AG20443 (cell line): ENCODE measurements at regions not wholly inside any gene's neighbourhood (a gene's known extent, or its start where the extent isn't known, plus 50 kb on each side); places are given as distances from the start of the nearest gene placed in this dataset.
"Not testable (repeated sequence)": the region's sequence is repeated elsewhere in the genome, so short reads cannot be mapped to it uniquely, and the experiment has no call there.

Source experiments
- DNase-seq: peaks from one replicate; pipeline ENCODE4 v3.0.0; 2012; ENCODE audit warnings: low spot score, mixed read lengths

DNA sequence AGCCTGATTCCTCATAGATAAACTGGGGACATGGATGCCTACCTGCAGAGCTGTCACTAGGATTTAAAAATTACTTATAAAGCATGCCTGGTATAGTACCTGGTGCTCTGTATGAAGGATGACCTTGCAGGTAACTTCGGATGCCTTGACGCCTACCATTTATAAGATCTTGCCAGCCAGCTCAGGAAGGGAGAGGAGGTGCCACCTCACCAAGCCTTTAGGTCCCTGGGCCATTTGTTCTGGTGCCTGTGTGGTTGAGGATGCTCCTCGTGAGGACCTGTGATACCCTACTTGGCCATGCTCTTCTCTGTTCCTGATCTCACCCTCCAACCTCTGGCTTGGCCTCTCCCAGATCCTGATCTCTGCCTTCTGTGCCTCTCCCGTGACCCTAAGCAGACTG, 85.2 kb downstream of the FDX1 start:
- DNase-seq: no peak

DNA sequence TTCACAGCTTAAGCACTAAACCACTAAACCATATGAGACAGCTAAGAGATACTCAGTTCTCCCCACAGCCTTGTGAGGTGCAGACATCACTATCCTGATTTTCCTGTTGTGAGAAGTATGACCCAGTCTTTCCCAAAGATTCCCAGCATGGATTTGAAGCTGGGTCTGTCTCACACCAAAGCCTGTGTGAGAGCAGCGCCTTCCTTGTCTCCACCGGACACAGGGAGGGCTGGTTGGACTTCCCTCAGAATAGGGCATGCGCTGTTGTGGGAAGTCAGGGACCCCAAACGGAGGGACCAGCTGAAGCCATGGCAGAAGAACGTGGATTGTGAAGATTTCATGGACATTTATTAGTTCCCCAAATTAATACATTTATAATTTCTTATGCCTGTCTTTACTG, 87.6 kb downstream of the FDX1 start:
- DNase-seq: not testable (repeated sequence)

DNA sequence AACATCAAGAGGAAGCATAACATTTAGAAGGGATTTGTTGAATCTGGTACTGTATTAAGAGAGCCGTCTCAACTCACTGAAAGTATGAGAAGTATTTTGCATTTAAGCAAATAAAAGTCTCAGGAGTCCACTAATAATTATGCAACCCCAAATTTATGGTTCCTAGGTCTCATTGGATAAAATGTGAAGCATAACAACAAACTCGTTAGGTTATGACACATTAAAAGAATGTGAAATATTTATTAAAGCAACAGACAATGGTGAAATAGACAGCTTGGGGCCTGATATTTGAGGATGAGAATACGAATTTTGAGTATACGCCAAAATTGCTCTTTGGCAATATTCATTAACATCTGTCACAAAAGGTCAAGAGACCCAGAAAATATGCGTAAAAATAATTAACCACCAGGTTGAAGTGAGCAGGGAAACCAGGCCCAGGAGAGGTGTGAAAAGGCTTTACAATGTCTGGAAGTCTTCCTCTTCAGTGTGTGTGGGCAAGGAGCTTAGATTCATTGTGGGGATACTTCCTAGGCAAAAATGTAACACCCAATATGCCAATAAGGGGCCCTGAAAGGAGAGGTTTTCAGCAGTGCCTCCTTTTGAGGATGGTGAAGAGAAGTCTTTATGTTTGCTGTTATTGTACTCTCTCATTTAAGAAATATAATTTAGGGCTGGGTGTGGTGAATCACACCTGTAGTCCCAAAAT, 89.2 kb downstream of the FDX1 start:
- peak; percentile 69 for DNase-seq

DNA sequence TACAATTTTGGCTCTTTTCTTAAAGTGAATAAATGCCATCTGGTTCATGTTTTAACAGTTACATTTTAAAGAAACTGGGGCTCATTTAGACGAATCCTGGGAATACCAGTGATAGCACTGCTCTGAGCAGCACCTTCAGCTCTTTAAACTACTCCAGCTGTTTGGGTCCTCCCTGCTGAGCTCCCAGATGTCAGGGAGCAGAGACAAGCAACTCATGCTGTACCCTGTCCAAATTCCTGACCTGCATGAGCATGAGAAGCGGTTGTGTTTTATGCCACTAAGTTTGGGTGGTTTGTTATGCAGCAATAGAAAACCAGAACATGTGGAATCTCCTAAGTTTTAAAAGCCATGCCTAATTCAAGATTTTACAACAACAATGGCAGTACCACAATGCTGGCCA, 90.0 kb downstream of the FDX1 start:
- no peak for DNase-seq

DNA sequence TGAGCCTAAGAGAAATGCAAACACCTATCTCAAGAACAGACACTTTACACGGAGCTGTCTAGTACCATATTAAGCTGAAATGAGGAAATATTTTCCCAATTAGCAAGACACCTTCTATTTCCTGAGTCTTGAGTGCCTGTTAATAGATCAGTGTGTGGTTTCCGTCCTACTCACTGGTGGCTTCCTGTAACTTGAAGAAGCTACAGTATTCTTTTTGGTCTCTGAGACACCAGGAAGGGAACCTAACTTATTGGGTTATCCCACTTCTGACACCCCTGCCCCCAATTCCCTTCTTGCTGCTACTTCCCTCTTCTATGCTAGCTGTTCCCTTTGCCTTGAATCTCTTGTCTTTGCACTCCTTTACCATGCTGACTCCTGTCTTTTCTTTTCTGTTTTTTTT, 92.7 kb downstream of the FDX1 start:
- DNase-seq: no peak

DNA sequence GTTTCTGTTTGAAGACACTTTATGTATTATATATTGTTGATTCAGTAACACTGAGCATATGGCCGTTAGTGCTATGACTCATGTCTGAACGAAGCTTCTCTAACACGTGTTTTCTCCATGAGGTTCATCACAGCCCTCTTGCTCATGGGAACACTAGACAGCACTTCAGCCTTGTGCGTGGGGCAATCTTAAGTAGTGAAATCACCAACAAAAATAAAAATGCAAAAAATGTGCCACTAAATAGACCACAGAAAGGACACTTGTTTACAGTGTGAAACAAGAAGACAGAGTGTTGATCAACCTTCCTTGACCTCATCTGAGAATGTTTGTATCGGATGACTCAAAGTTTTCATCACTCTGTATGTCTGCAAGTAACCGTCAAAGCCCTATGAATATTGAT, 94.5 kb downstream of the FDX1 start:
- DNase-seq: peak; percentile 80

DNA sequence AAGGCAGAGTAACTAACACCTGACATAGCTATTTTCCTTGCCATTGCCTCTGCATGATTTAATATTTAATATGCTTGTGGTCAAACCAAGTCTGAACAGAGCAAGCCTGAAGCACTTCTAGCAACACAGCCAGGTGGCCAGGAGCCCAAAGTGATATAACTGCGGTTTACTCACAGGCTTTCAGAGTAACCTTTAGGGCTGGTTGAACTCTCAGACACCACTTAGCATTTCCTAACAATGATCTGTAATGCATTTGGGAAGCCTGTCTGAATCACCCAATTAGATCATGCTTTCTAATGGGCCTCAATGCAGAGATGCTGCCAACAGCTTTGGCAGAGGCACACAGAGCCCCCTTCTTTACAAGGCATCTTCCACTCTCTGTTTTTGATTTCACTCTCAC, 96.1 kb downstream of the FDX1 start:
- DNase-seq: peak; percentile 67

DNA sequence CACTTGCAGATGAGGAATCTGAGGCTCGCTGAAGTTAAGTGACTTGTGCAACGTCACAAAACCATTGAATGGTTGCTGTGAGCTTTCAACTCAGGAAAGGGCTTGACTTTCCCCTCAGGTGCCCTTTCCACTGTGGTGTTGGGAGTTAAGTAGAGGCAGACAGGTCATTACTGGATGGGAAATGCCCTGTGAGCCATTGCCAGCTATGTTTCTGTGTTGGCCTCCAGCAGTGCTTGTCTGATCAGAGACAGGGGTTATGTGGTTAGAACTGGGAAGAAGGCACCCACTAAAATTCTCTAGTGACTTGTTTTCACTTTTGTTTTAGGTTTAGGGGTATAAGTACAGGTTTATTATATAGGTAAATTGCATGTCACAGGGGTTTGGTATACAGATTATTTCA, 96.6 kb downstream of the FDX1 start:
- no peak for DNase-seq
